ENCODE measurements at regions not wholly inside any gene's neighbourhood (a gene's known extent, or its start where the extent isn't known, plus 50 kb on each side); places are given as distances from the start of the nearest gene placed in this dataset.
A peak's percentile ranks its signal among the peaks of the same experiment; 100 is the strongest.

- Histone ChIP-seq H3K4me1 (ENCODE audit: insufficient read depth, low read length, poor library complexity, severe bottlenecking) (no peaks in the 10 kb centered on the region), H3K9me3 (ENCODE audit: low read length) (no peaks in the 10 kb centered on the region), H3K27ac (ENCODE audit: low read depth, low read length, poor library complexity, severe bottlenecking) (no peak overlapping the region), H3K36me3 (ENCODE audit: insufficient read depth, low read length) (no peaks in the 10 kb centered on the region), H3K9me2 (ENCODE audit: insufficient read depth, low read length) (no peaks in the 10 kb centered on the region), H4K20me1 (ENCODE audit: insufficient read depth, low read length) (no peaks in the 10 kb centered on the region), H3K4me2 (ENCODE audit: low read length) (no peak overlapping the region), H3K4me3 (ENCODE audit: low read depth, low read length, poor library complexity, severe bottlenecking) (no peak overlapping the region), H2AFZ (ENCODE audit: low read length) (no peak overlapping the region), H3K79me2 (ENCODE audit: insufficient read depth, low read depth, low read length) (no peaks in the 10 kb centered on the region)
- BruUV-seq (replicated peaks) = no TSS peak
- POLR2A ChIA-PET = no interaction called here
- CTCF ChIA-PET (ENCODE audit: unreplicated experiment) = no interaction called here
- TF ChIP-seq EZH2phosphoT487 (IDR thresholded peaks at IDR 0.05; ENCODE audit: borderline replicate concordance, low read depth, low read length) (no peak), CTCF (conservative IDR thresholded peaks at IDR 0.05; ENCODE audit: low read length) (peak; percentile 45)
- intact Hi-C loops (cut with micrococcal nuclease; ENCODE audit: unreplicated experiment) = loop anchor here (5.0 kb wide), 1 partner anchor 413 kb away; no protein-coding TSS in a partner anchor
- peak; percentile 3 for DNase-seq (ENCODE audit: low spot score)
These were observed 66.0 kb upstream of the STOX2 start for GRCh38 chr4:183838987-183839712.

- H2AFZ ChIP-seq (ENCODE audit: low read length) = no peak overlapping the region
- POLR2A ChIA-PET = interaction anchor here (0.7 kb wide), 1 partner anchor 251 kb away, joined by 3 read pairs; no protein-coding TSS in a partner anchor
- H3K36me3 ChIP-seq (ENCODE audit: insufficient read depth, low read length) = no peaks in the 10 kb centered on the region
- H3K4me3 ChIP-seq (ENCODE audit: low read depth, low read length, poor library complexity, severe bottlenecking) = no peak overlapping the region
- H3K27ac ChIP-seq (ENCODE audit: low read depth, low read length, poor library complexity, severe bottlenecking) = no peak overlapping the region
- CTCF ChIA-PET (ENCODE audit: unreplicated experiment) = no interaction called here
- H4K20me1 ChIP-seq (ENCODE audit: insufficient read depth, low read length) = no peaks in the 10 kb centered on the region
- no TSS peak for BruUV-seq (replicated peaks)
- no peak for TF ChIP-seq EZH2phosphoT487 (IDR thresholded peaks at IDR 0.05; ENCODE audit: borderline replicate concordance, low read depth, low read length)
- peak; percentile 93 for TF ChIP-seq CTCF (conservative IDR thresholded peaks at IDR 0.05; ENCODE audit: low read length)
- H3K4me2 ChIP-seq (ENCODE audit: low read length) = no peak overlapping the region
- H3K9me2 ChIP-seq (ENCODE audit: insufficient read depth, low read length) = no peaks in the 10 kb centered on the region
- intact Hi-C loops (cut with micrococcal nuclease; ENCODE audit: unreplicated experiment) = loop anchor here (1.0 to 10.0 kb wide), 3 partner anchors 260 to 714 kb away; no protein-coding TSS in a partner anchor
- peak; percentile 77 for DNase-seq (ENCODE audit: low spot score)
- no peaks in the 10 kb centered on the region for H3K4me1 ChIP-seq (ENCODE audit: insufficient read depth, low read length, poor library complexity, severe bottlenecking)
- no peaks in the 10 kb centered on the region for H3K9me3 ChIP-seq (ENCODE audit: low read length)
- H3K79me2 ChIP-seq (ENCODE audit: insufficient read depth, low read depth, low read length) = no peaks in the 10 kb centered on the region
These were observed 64.8 kb upstream of the STOX2 start for GRCh38 chr4:183840311-183840710.

GRCh38 chr4:183841001-183841400, 64.1 kb upstream of the STOX2 start:
- no peaks in the 10 kb centered on the region for H4K20me1 ChIP-seq (ENCODE audit: insufficient read depth, low read length)
- H3K4me1 ChIP-seq (ENCODE audit: insufficient read depth, low read length, poor library complexity, severe bottlenecking) = no peaks in the 10 kb centered on the region
- POLR2A ChIA-PET = interaction anchor here (0.7 to 1.0 kb wide), 3 partner anchors 152 to 258 kb away, joined by 3 read pairs; no protein-coding TSS in a partner anchor
- TF ChIP-seq CTCF (conservative IDR thresholded peaks at IDR 0.05; ENCODE audit: low read length) = no peak
- H3K36me3 ChIP-seq (ENCODE audit: insufficient read depth, low read length) = no peaks in the 10 kb centered on the region
- no peaks in the 10 kb centered on the region for H3K9me2 ChIP-seq (ENCODE audit: insufficient read depth, low read length)
- no peak overlapping the region for H2AFZ ChIP-seq (ENCODE audit: low read length)
- H3K4me2 ChIP-seq (ENCODE audit: low read length) = no peak overlapping the region
- no peak for DNase-seq (ENCODE audit: low spot score)
- H3K4me3 ChIP-seq (ENCODE audit: low read depth, low read length, poor library complexity, severe bottlenecking) = no peak overlapping the region
- CTCF ChIA-PET (ENCODE audit: unreplicated experiment) = no interaction called here
- no peaks in the 10 kb centered on the region for H3K79me2 ChIP-seq (ENCODE audit: insufficient read depth, low read depth, low read length)
- H3K27ac ChIP-seq (ENCODE audit: low read depth, low read length, poor library complexity, severe bottlenecking) = no peak overlapping the region
- no TSS peak for BruUV-seq (replicated peaks)
- intact Hi-C loops (cut with micrococcal nuclease; ENCODE audit: unreplicated experiment) = loop anchor here (10.0 kb wide), 1 partner anchor 714 kb away; no protein-coding TSS in a partner anchor
- H3K9me3 ChIP-seq (ENCODE audit: low read length) = no peaks in the 10 kb centered on the region
